Brain microvascular endothelial cell (primary cell): ENCODE measurements at regions not wholly inside any gene's neighbourhood (a gene's known extent, or its start where the extent isn't known, plus 50 kb on each side); places are given as distances from the start of the nearest gene placed in this dataset.
A peak's percentile ranks its signal among the peaks of the same experiment; 100 is the strongest.
"Not testable (repeated sequence)": the region's sequence is repeated elsewhere in the genome, so short reads cannot be mapped to it uniquely, and the experiment has no call there.

Experiments used
- DNase-seq: peaks from one replicate; pipeline ENCODE4 v3.0.0-alpha.2; 2020
- H3K27ac ChIP-seq: fragments of 250-450 bp; sonication (Bioruptor Pico); 2 replicates; pipeline ENCODE4 v1.5.1; 2020; ENCODE audit warnings: mild to moderate bottlenecking, moderate library complexity
- H3K27me3 ChIP-seq: fragments of 250-450 bp; sonication (Bioruptor Pico); replicated peaks from 2 replicates; pipeline ENCODE4 v1.5.1; 2020; ENCODE audit warnings: mild to moderate bottlenecking
- H3K36me3 ChIP-seq: fragments of 250-450 bp; sonication (Bioruptor Pico); replicated peaks from 2 replicates; pipeline ENCODE4 v1.5.1; 2020; ENCODE audit warnings: mild to moderate bottlenecking
- H3K4me3 ChIP-seq: 2 replicates; pipeline ENCODE4 v1.5.1; 2011; ENCODE audit warnings: low read depth, mild to moderate bottlenecking, control low read depth, low read length, moderate library complexity
- in situ Hi-C: cut with HindIII; loops from 2 replicates; pipeline ENCODE4 v1.10.0; 2017; ENCODE audit warnings: low sequenced_read_pairs, low pct_ligation_motif_present
- TF ChIP-seq, protein P1 (sequence below): IDR thresholded peaks from 2 replicates; pipeline ENCODE4 v1.5.1; 2011; ENCODE audit warnings: low read depth, mild to moderate bottlenecking, moderate library complexity, low read length, control low read depth, inconsistent platforms; ENCODE audit errors: missing control alignments

DNA sequence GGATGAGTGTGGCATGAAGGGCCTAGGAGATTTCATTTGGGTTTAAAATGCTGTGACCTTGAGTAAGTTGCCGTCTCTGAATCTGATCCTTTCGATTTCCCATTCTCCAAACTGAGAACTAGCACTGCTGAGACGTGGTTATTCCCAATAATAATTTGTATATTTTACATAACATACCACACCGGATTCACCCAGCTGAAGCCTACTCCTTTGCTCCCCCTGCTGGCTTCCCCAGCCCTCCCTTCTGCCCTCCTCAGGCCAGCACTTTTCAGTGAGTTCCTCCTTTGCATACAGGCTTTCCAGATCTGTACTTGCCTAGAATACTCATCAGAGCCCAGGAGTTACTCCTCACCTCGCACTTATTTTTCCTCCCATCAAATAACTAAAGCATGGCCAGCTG, 255.1 kb downstream of the OR4F29 start:
- H3K27ac ChIP-seq, in situ Hi-C loops, H3K27me3 ChIP-seq, H3K4me3 ChIP-seq, H3K36me3 ChIP-seq, DNase-seq: not testable (repeated sequence)

DNA sequence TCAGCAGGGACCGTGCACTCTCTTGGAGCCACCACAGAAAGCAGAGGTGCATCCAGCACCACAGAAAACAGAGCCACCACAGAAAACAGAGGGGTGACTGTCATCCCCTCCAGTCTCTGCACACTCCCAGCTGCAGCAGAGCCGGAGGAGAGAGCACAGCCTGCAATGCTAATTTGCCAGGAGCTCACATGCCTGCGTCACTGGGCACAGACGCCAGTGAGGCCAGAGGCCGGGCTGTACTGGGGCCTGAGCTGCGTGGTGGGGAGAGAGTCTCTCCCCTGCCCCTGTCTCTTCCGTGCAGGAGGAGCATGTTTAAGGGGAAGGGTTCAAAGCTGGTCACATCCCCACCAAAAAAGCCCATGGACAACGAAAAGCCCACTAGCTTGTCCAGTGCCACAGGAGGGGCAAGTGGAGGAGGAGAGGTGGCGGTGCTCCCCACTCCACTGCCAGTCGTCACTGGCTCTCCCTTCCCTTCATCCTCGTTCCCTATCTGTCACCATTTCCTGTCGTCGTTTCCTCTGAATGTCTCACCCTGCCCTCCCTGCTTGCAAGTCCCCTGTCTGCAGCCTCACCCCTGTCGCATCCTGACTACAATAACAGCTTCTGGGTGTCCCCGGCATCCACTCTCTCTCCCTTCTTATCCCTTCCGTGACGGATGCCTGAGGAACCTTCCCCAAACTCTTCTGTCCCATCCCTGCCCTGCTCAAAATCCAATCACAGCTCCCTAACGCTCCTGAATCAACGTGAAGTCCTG, 260.0 kb downstream of the OR4F29 start:
- H3K27ac ChIP-seq, H3K27me3 ChIP-seq, H3K4me3 ChIP-seq, DNase-seq, H3K36me3 ChIP-seq, in situ Hi-C loops: not testable (repeated sequence)

DNA sequence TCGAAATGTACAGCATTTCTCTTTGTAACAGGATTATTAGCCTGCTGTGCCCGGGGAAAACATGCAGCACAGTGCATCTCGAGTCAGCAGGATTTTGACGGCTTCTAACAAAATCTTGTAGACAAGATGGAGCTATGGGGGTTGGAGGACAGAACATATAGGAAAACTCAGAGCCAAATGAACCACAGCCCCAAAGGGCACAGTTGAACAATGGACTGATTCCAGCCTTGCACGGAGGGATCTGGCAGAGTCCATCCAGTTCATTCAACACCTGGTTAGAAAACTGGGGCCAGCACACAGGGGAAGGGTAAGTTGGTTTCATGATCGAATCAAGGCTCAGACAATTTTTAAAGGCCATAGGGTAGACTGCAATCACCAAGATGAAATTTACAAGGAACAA, 260.8 kb downstream of the OR4F29 start:
- H3K4me3 ChIP-seq, H3K36me3 ChIP-seq, in situ Hi-C loops, H3K27me3 ChIP-seq, H3K27ac ChIP-seq, DNase-seq: not testable (repeated sequence)

DNA sequence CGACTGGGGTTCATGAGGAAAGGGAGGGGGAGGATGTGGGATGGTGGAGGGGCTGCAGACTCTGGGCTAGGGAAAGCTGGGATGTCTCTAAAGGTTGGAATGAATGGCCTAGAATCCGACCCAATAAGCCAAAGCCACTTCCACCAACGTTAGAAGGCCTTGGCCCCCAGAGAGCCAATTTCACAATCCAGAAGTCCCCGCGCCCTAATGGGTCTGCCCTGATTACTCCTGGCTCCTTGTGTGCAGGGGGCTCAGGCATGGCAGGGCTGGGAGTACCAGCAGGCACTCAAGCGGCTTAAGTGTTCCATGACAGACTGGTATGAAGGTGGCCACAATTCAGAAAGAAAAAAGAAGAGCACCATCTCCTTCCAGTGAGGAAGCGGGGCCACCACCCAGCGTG, 261.6 kb downstream of the OR4F29 start:
- H3K27ac ChIP-seq, H3K27me3 ChIP-seq, H3K4me3 ChIP-seq, DNase-seq, H3K36me3 ChIP-seq, in situ Hi-C loops: not testable (repeated sequence)

DNA sequence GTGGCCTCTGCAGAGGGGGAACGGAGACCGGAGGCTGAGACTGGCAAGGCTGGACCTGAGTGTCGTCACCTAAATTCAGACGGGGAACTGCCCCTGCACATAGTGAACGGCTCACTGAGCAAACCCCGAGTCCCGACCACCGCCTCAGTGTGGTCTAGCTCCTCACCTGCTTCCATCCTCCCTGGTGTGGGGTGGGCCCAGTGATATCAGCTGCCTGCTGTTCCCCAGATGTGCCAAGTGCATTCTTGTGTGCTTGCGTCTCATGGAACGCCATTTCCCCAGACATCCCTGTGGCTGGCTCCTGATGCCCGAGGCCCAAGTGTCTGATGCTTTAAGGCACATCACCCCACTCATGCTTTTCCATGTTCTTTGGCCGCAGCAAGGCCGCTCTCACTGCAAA, 262.2 kb downstream of the OR4F29 start:
- H3K27me3 ChIP-seq, in situ Hi-C loops, H3K36me3 ChIP-seq, DNase-seq, H3K27ac ChIP-seq, H3K4me3 ChIP-seq: not testable (repeated sequence)

DNA sequence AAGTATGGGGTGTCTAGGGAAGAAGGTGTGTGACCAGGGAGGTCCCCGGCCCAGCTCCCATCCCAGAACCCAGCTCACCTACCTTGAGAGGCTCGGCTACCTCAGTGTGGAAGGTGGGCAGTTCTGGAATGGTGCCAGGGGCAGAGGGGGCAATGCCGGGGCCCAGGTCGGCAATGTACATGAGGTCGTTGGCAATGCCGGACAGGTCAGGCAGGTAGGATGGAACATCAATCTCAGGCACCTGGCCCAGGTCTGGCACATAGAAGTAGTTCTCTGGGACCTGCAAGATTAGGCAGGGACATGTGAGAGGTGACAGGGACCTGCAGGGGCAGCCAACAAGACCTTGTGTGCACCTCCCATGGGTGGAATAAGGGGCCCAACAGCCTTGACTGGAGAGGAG, 264.2 kb downstream of the OR4F29 start:
- H3K4me3 ChIP-seq, in situ Hi-C loops, DNase-seq: not testable (repeated sequence)

DNA sequence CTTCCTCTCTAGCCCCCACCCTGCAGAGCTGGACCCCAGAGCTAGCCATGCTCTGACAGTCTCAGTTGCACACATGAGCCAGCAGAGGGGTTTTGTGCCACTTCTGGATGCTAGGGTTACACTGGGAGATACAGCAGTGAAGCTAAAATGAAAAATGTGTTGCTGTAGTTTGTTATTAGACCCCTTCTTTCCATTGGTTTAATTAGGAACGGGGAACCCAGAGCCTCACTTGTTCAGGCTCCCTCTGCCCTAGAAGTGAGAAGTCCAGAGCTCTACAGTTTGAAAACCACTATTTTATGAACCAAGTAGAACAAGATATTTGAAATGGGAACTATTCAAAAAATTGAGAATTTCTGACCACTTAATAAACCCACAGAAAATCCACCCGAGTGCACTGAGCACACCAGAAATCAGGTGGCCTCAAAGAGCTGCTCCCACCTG, 264.8 kb downstream of the OR4F29 start:
- in situ Hi-C loops, H3K27ac ChIP-seq, H3K4me3 ChIP-seq, DNase-seq, H3K27me3 ChIP-seq, H3K36me3 ChIP-seq: not testable (repeated sequence)
- TF ChIP-seq, protein P1, sequence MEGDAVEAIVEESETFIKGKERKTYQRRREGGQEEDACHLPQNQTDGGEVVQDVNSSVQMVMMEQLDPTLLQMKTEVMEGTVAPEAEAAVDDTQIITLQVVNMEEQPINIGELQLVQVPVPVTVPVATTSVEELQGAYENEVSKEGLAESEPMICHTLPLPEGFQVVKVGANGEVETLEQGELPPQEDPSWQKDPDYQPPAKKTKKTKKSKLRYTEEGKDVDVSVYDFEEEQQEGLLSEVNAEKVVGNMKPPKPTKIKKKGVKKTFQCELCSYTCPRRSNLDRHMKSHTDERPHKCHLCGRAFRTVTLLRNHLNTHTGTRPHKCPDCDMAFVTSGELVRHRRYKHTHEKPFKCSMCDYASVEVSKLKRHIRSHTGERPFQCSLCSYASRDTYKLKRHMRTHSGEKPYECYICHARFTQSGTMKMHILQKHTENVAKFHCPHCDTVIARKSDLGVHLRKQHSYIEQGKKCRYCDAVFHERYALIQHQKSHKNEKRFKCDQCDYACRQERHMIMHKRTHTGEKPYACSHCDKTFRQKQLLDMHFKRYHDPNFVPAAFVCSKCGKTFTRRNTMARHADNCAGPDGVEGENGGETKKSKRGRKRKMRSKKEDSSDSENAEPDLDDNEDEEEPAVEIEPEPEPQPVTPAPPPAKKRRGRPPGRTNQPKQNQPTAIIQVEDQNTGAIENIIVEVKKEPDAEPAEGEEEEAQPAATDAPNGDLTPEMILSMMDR: peak; percentile 5

More for the DNA sequence above, 264.2 kb downstream of the OR4F29 start:
- not testable (repeated sequence) for H3K27ac ChIP-seq, H3K27me3 ChIP-seq, H3K36me3 ChIP-seq

DNA sequence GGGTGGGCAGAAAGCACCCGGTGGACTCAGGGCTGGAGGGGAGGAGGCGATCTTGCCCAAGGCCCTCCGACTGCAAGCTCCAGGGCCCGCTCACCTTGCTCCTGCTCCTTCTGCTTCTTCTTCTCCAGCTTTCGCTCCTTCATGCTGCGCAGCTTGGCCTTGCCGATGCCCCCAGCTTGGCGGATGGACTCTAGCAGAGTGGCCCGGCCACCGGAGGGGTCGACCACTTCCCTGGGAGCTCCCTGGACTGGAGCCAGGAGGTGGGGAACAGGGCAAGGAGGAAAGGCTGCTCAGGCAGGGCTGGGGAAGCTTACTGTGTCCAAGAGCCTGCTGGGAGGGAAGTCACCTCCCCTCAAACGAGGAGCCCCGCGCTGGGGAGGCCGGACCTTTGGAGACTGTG, 265.3 kb downstream of the OR4F29 start:
- in situ Hi-C loops, H3K4me3 ChIP-seq, H3K27ac ChIP-seq, H3K36me3 ChIP-seq, H3K27me3 ChIP-seq, DNase-seq: not testable (repeated sequence)

DNA sequence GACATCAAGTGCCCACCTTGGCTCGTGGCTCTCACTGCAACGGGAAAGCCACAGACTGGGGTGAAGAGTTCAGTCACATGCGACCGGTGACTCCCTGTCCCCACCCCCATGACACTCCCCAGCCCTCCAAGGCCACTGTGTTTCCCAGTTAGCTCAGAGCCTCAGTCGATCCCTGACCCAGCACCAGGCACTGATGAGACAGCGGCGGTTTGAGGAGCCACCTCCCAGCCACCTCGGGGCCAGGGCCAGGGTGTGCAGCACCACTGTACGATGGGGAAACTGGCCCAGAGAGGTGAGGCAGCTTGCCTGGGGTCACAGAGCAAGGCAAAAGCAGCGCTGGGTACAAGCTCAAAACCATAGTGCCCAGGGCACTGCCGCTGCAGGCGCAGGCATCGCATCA, 266.0 kb downstream of the OR4F29 start:
- in situ Hi-C loops, H3K27me3 ChIP-seq, H3K36me3 ChIP-seq, H3K4me3 ChIP-seq, DNase-seq, H3K27ac ChIP-seq: not testable (repeated sequence)

DNA sequence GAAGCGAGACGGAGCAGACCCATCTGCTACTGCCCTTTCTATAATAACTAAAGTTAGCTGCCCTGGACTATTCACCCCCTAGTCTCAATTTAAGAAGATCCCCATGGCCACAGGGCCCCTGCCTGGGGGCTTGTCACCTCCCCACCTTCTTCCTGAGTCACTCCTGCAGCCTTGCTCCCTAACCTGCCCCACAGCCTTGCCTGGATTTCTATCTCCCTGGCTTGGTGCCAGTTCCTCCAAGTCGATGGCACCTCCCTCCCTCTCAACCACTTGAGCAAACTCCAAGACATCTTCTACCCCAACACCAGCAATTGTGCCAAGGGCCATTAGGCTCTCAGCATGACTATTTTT, 267.2 kb downstream of the OR4F29 start:
- DNase-seq, in situ Hi-C loops, H3K27ac ChIP-seq, H3K4me3 ChIP-seq, H3K36me3 ChIP-seq, H3K27me3 ChIP-seq: not testable (repeated sequence)

DNA sequence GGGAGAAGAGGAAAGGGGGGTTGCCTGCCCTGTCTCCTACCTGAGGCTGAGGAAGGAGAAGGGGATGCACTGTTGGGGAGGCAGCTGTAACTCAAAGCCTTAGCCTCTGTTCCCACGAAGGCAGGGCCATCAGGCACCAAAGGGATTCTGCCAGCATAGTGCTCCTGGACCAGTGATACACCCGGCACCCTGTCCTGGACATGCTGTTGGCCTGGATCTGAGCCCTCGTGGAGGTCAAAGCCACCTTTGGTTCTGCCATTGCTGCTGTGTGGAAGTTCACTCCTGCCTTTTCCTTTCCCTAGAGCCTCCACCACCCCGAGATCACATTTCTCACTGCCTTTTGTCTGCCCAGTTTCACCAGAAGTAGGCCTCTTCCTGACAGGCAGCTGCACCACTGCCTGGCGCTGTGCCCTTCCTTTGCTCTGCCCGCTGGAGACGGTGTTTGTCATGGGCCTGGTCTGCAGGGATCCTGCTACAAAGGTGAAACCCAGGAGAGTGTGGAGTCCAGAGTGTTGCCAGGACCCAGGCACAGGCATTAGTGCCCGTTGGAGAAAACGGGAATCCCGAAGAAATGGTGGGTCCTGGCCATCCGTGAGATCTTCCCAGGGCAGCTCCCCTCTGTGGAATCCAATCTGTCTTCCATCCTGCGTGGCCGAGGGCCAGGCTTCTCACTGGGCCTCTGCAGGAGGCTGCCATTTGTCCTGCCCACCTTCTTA, 267.7 kb downstream of the OR4F29 start:
- H3K4me3 ChIP-seq, in situ Hi-C loops, DNase-seq, H3K27me3 ChIP-seq, H3K27ac ChIP-seq, H3K36me3 ChIP-seq: not testable (repeated sequence)

DNA sequence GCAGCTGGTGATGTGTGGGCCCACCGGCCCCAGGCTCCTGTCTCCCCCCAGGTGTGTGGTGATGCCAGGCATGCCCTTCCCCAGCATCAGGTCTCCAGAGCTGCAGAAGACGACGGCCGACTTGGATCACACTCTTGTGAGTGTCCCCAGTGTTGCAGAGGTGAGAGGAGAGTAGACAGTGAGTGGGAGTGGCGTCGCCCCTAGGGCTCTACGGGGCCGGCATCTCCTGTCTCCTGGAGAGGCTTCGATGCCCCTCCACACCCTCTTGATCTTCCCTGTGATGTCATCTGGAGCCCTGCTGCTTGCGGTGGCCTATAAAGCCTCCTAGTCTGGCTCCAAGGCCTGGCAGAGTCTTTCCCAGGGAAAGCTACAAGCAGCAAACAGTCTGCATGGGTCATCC, 268.4 kb downstream of the OR4F29 start:
- in situ Hi-C loops: not testable (repeated sequence)

DNA sequence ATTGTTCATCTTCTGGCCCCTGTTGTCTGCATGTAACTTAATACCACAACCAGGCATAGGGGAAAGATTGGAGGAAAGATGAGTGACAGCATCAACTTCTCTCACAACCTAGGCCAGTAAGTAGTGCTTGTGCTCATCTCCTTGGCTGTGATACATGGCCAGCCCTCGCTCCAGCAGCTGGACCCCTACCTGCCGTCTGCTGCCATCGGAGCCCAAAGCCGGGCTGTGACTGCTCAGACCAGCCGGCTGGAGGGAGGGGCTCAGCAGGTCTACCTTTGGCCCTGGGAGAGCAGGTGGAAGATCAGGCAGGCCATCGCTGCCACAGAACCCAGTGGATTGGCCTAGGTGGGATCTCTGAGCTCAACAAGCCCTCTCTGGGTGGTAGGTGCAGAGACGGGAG, 268.8 kb downstream of the OR4F29 start:
- DNase-seq, H3K27ac ChIP-seq, H3K36me3 ChIP-seq, in situ Hi-C loops, H3K27me3 ChIP-seq, H3K4me3 ChIP-seq: not testable (repeated sequence)

More for the DNA sequence above, 268.4 kb downstream of the OR4F29 start:
- not testable (repeated sequence) for H3K4me3 ChIP-seq, DNase-seq, H3K27ac ChIP-seq, H3K27me3 ChIP-seq, H3K36me3 ChIP-seq
